ENCODE measurements at regions not wholly inside any gene's neighbourhood (a gene's known extent, or its start where the extent isn't known, plus 50 kb on each side); places are given as distances from the start of the nearest gene placed in this dataset.
"Not testable (repeated sequence)": the region's sequence is repeated elsewhere in the genome, so short reads cannot be mapped to it uniquely, and the experiment has no call there.

- TF ChIP-seq CTCF (conservative IDR thresholded peaks at IDR 0.05; ENCODE audit: low read length): no peak
- no peak overlapping the region for H3K4me3 ChIP-seq (ENCODE audit: low read length)
- DNase-seq (ENCODE audit: low read depth): no peak
Measured at GRCh38 chr1:82065916-82066315, 265.2 kb downstream of the ADGRL2 start.

- DNase-seq (ENCODE audit: low read depth): no peak
- no peak for TF ChIP-seq CTCF (conservative IDR thresholded peaks at IDR 0.05; ENCODE audit: low read length)
- no peak overlapping the region for H3K4me3 ChIP-seq (ENCODE audit: low read length)
Measured at GRCh38 chr1:82064691-82065090, 264.0 kb downstream of the ADGRL2 start.

GRCh38 chr1:82062206-82062605, 261.5 kb downstream of the ADGRL2 start:
- TF ChIP-seq CTCF (conservative IDR thresholded peaks at IDR 0.05; ENCODE audit: low read length): no peak

GRCh38 chr1:82059959-82060358, 259.2 kb downstream of the ADGRL2 start:
- no peak for TF ChIP-seq CTCF (conservative IDR thresholded peaks at IDR 0.05; ENCODE audit: low read length)
- H3K4me3 ChIP-seq (ENCODE audit: low read length): no peak overlapping the region
- DNase-seq (ENCODE audit: low read depth): no peak

More at GRCh38 chr1:82062206-82062605, 261.5 kb downstream of the ADGRL2 start:
- H3K4me3 ChIP-seq (ENCODE audit: low read length): no peak overlapping the region
- DNase-seq (ENCODE audit: low read depth): no peak

GRCh38 chr1:82057011-82057410, 256.3 kb downstream of the ADGRL2 start:
- H3K4me3 ChIP-seq (ENCODE audit: low read length): no peak overlapping the region
- no peak for TF ChIP-seq CTCF (conservative IDR thresholded peaks at IDR 0.05; ENCODE audit: low read length)
- no peak for DNase-seq (ENCODE audit: low read depth)

- not testable (repeated sequence) for H3K4me3 ChIP-seq (ENCODE audit: low read length); DNase-seq (ENCODE audit: low read depth)
Measured at GRCh38 chr1:82055375-82055774, 254.6 kb downstream of the ADGRL2 start.

- TF ChIP-seq CTCF (conservative IDR thresholded peaks at IDR 0.05; ENCODE audit: low read length): no peak
- no peak overlapping the region for H3K4me3 ChIP-seq (ENCODE audit: low read length)
- no peak for DNase-seq (ENCODE audit: low read depth)
Measured at GRCh38 chr1:82052563-82052962, 251.8 kb downstream of the ADGRL2 start.

- DNase-seq (ENCODE audit: low read depth): no peak
- no peak for TF ChIP-seq CTCF (conservative IDR thresholded peaks at IDR 0.05; ENCODE audit: low read length)
Measured at GRCh38 chr1:82048596-82048995, 247.9 kb downstream of the ADGRL2 start.

More at GRCh38 chr1:82048596-82048995, 247.9 kb downstream of the ADGRL2 start:
- no peak overlapping the region for H3K4me3 ChIP-seq (ENCODE audit: low read length)
